HepG2 (cell line): ENCODE measurements at regions not wholly inside any gene's neighbourhood (a gene's known extent, or its start where the extent isn't known, plus 50 kb on each side); places are given as distances from the start of the nearest gene placed in this dataset.

ENCODE experiments used
- ATAC-seq: fragments of 200-7000 bp; cut with Tn5 transposase; 3 replicates; pipeline ENCODE4 v1.9.1; 2020; ENCODE audit warnings: mild to moderate bottlenecking, moderate library complexity
- BruUV-seq: library from RNA; stranded (reverse); fragments of 400-500 nt; replicated peaks from 2 replicates; lab custom pipeline; 2021; lab: Mats Ljungman, UMichigan
- CTCF ChIA-PET: fragments of 300-600 bp; formaldehyde crosslinking; extraction: SDS; loops from one replicate; lab custom pipeline; 2021; ENCODE audit warnings: low total read pairs, inconsistent platforms, low intra/inter-chr PET ratio; lab: Yijun Ruan, JAX
- POLR2A ChIA-PET: fragments of 350-600 bp; sonication (Branson Sonifier 250); formaldehyde crosslinking; loops from one replicate; lab custom pipeline; 2020; ENCODE audit warnings: antibody characterized with exemption, inconsistent platforms; lab: Yijun Ruan, JAX
- DNase-seq: peaks from one replicate; pipeline ENCODE4 v3.0.0-alpha.2; 2015; ENCODE audit warnings: low spot score
- FAIRE-seq: peaks from 3 replicates; lab custom pipeline; 2011; peaks lifted over from hg19 to GRCh38; lab: Jason Lieb, UNC
- H2AFZ ChIP-seq: one replicate; pipeline ENCODE4 v1.6.1; 2011; ENCODE audit warnings: low read length, inconsistent platforms
- H3K27ac ChIP-seq: fragments of 300-600 bp; 3 replicates; pipeline ENCODE4 v1.8.0; 2011; ENCODE audit warnings: mixed run types, mild to moderate bottlenecking, mixed read lengths, low read length, inconsistent platforms; ENCODE audit not compliant: insufficient read depth; ENCODE audit errors: extremely low read length
- H3K27me3 ChIP-seq, 2 experiments: fragments of 200-600 bp in 1 of 2; 2 replicates in 1 of 2; 3 replicates in 1 of 2; pipeline versions ENCODE4 v1.6.0 to v1.8.0; 2011; ENCODE audit warnings: low read length in 2 of 2, mild to moderate bottlenecking in 2 of 2, moderate library complexity in 2 of 2, inconsistent platforms in 1 of 2; ENCODE audit not compliant: insufficient read depth in 2 of 2, control insufficient read depth in 1 of 2
- H3K36me3 ChIP-seq, 2 experiments: fragments of 200-600 bp in 1 of 2; replicated peaks in 1 of 2; 2 replicates in 1 of 2; 3 replicates in 1 of 2; pipeline versions ENCODE4 v1.5.1 to v1.8.0; 2011; ENCODE audit warnings: low read length in 2 of 2, inconsistent platforms in 1 of 2; ENCODE audit not compliant: insufficient read depth in 2 of 2, control insufficient read depth in 1 of 2
- H3K4me1 ChIP-seq: 2 replicates; pipeline ENCODE4 v1.5.1; 2012; ENCODE audit warnings: low read length, inconsistent platforms; ENCODE audit not compliant: insufficient read depth
- H3K4me2 ChIP-seq: 2 replicates; pipeline ENCODE4 v1.6.0; 2011; ENCODE audit warnings: low read depth, low read length, inconsistent platforms
- H3K4me3 ChIP-seq, 3 experiments: fragments of 200-600 bp in 1 of 3; sonication (generic), shearing (Covaris generic) in 1 of 3; replicated peaks in 1 of 3; 2 replicates each; pipeline ENCODE4 v1.5.1; 2011 to 2016; ENCODE audit warnings: low read length in 3 of 3, inconsistent platforms in 2 of 3, low read depth in 2 of 3, mild to moderate bottlenecking in 2 of 3, control low read depth in 1 of 3, mixed read lengths in 1 of 3; ENCODE audit not compliant: insufficient read depth in 1 of 3
- H3K79me2 ChIP-seq: one replicate; pipeline ENCODE4 v1.6.1; 2011; ENCODE audit warnings: low read length, inconsistent platforms; ENCODE audit not compliant: insufficient read depth
- H3K9ac ChIP-seq: 2 replicates; pipeline ENCODE4 v1.6.0; 2011; ENCODE audit warnings: mild to moderate bottlenecking, low read depth, low read length, inconsistent platforms; ENCODE audit not compliant: insufficient read depth
- H3K9me3 ChIP-seq: 2 replicates; pipeline ENCODE4 v1.5.1; 2012; ENCODE audit warnings: mild to moderate bottlenecking, low read length
- H4K20me1 ChIP-seq: 2 replicates; pipeline ENCODE4 v1.6.0; 2011; ENCODE audit warnings: inconsistent platforms, mild to moderate bottlenecking, low read length, moderate library complexity; ENCODE audit not compliant: insufficient read depth
- CEBPB ChIP-seq: IDR thresholded peaks from 2 replicates; pipeline ENCODE4 v1.6.1; 2011; ENCODE audit warnings: low read depth, low read length, improper control_type of control experiment, borderline replicate concordance
- CREB1 ChIP-seq, 2 experiments: fragments of 450-650 bp in 1 of 2; IDR thresholded peaks; 2 replicates each; pipeline ENCODE4 v1.6.1; 2016 to 2017; ENCODE audit warnings: control low read depth in 1 of 2, mild to moderate bottlenecking in 1 of 2, missing compliant biosample characterization in 1 of 2, missing genetic modification characterization in 1 of 2
- NR2F1 ChIP-seq, 2 experiments: fragments of 450-650 bp in 1 of 2; formaldehyde crosslinking in 1 of 2; IDR thresholded peaks; 2 replicates each; pipeline versions ENCODE4 v1.5.0 to v1.6.1; 2016 to 2020; ENCODE audit warnings: mild to moderate bottlenecking in 1 of 2, missing compliant biosample characterization in 1 of 2, missing genetic modification reagents in 1 of 2, moderate library complexity in 1 of 2
- STAG1 ChIP-seq: sonication (generic); formaldehyde crosslinking; IDR thresholded peaks from 2 replicates; pipeline ENCODE4 v1.4.0; 2020; ENCODE audit warnings: missing genetic modification reagents
- WGBS: methylation state at CpG from one replicate; pipeline ENCODE4 v1.1.6; 2017; ENCODE audit warnings: low lambda C conversion rate; 5-methylcytosine and 5-hydroxymethylcytosine counted together
- in situ Hi-C: cut with HindIII; loops from 2 replicates; pipeline ENCODE4 v1.10.0; 2017; ENCODE audit warnings: low pct_unique_long_range_greater_than_20kb; ENCODE audit not compliant: extremely low pct_ligation_motif_present
- intact Hi-C: fragments of 100-400 bp; cut with micrococcal nuclease; formaldehyde crosslinking; loops from one replicate; pipeline ENCODE4 v1.10.0; 2022; ENCODE audit not compliant: unreplicated experiment

DNA sequence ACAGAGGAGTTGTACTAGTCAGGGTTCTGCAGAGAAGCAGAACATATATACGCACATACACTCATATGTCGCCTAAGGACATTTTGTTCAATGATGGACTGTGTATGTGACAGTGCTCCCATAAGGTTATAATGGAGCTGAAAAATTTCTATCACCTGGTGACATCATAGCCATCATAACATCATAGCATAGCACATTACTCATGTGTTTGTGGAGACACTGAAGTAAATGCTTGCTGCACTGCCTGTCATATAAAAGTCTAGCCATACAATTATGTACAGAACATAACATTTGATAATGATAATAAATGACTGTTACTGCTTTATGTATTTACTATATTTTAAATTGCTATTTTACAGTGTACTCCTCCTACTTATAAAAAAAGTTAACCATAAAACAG, 83.1 kb downstream of the TSN start:
- Histone ChIP-seq H3K36me3 (no peaks in the 10 kb centered on the region), H3K27ac (no peak overlapping the region), H3K4me1 (no peaks in the 10 kb centered on the region), H4K20me1 (no peaks in the 10 kb centered on the region), H3K9ac (no peak overlapping the region), H3K79me2 (no peaks in the 10 kb centered on the region), H3K4me3 (no peak overlapping the region), H3K9me3 (no peaks in the 10 kb centered on the region), H2AFZ (no peak overlapping the region), H3K27me3 (peaks cover 3 to 41% of the 10 kb centered on the region in 2 experiments; a peak in 3 of 5 replicates), H3K4me2 (no peak overlapping the region)
- in situ Hi-C loops (no loop called here), intact Hi-C loops (no loop called here)
- FAIRE-seq (no peak), DNase-seq (no peak), ATAC-seq (no peak)
- TF ChIP-seq NR2F1 (CRISPR knock-in tag; IDR thresholded peaks at IDR 0.05) (no peak), CREB1 (IDR thresholded peaks at IDR 0.05) (peak; percentile 69; the same call in 1 of the 2 replicates), CREB1 (CRISPR knock-in tag; IDR thresholded peaks at IDR 0.05) (no peak)
- no TSS peak for BruUV-seq
- POLR2A ChIA-PET = no interaction called here
- WGBS = 64% methylated on average over 2 of the region's 2 CpGs
- CTCF ChIA-PET = no interaction called here

DNA sequence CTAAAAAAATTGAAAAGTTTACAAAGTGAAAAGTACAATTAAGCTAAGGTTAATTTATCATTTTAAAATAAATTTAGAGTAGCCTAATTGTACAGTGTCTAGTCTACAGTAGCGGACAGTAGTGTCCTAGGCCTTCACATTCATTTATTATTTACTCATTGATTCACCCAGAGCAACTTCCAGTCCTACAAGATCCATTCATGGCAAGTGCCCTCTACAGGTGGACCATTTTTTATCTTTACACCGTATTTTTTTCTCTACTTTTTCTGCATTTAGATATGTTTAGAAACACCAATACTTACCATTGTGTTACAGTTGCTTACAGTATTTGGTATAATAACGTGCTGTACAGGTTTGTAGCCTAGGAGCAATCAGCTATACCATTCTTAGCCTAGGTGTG, 84.1 kb downstream of the TSN start:
- TF ChIP-seq CEBPB = no peak
- 0 out of 2 replicates have a peak, but pooled peaks have one; percentile 18 for TF ChIP-seq STAG1
- H3K79me2 ChIP-seq = no peaks in the 10 kb centered on the region
- FAIRE-seq (peak; percentile 72), DNase-seq (peak; percentile 46), ATAC-seq (peak; percentile 60)
- ChIA-PET POLR2A (no interaction called here), CTCF (no interaction called here)
- no peak overlapping the region for H3K4me3 ChIP-seq
- 12% methylated on average over 3 of the region's 3 CpGs for WGBS
- no peak overlapping the region for H3K9ac ChIP-seq
- in situ Hi-C loops = no loop called here
- no TSS peak for BruUV-seq
- peaks cover 3 to 49% of the 10 kb centered on the region in 2 experiments; a peak in 3 of 5 replicates for H3K27me3 ChIP-seq
- H3K36me3 ChIP-seq = no peaks in the 10 kb centered on the region
- H3K4me1 ChIP-seq = no peaks in the 10 kb centered on the region
- H3K4me2 ChIP-seq = no peak overlapping the region
- no peaks in the 10 kb centered on the region for H4K20me1 ChIP-seq
- H2AFZ ChIP-seq = no peak overlapping the region
- intact Hi-C loops = no loop called here
- H3K27ac ChIP-seq = no peak overlapping the region
- H3K9me3 ChIP-seq = no peaks in the 10 kb centered on the region
